Kidney glomerular epithelial cell (primary cell): ENCODE measurements at regions not wholly inside any gene's neighbourhood (a gene's known extent, or its start where the extent isn't known, plus 50 kb on each side); places are given as distances from the start of the nearest gene placed in this dataset.
"Not testable (repeated sequence)": the region's sequence is repeated elsewhere in the genome, so short reads cannot be mapped to it uniquely, and the experiment has no call there.

ENCODE experiments used
- DNase-seq: peaks from one replicate; lab custom pipeline; 2025; lab: John Stamatoyannopoulos, UW

- DNase-seq = no peak
Measured at GRCh38 chr16:13798211-13798610, 121.7 kb upstream of the ERCC4 start.

DNA sequence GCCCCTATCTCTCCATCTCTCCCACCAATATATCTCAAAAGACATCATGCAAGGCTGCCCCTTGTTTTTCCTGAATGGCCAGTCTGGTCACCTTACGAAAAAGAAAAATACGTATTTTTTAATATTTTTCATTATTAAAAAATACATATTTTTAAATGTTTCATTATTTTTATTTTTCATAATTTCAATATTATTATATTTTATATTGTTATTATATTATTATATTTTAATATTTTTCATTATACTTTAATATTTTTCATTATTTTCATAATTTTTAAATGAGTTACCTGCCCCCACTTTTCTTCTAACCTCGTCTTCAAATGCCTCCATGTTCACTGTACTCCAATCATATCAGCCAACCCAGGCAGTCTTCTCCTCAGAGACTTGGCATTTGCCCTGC lies 116.0 kb upstream of the ERCC4 start:
- DNase-seq = no peak

- no peak for DNase-seq
Measured at GRCh38 chr16:13805951-13806350, 114.0 kb upstream of the ERCC4 start.

- no peak for DNase-seq
Measured at GRCh38 chr16:13806671-13807070, 113.3 kb upstream of the ERCC4 start.

GRCh38 chr16:13808102-13808501 lies 111.9 kb upstream of the ERCC4 start:
- no peak for DNase-seq

DNA sequence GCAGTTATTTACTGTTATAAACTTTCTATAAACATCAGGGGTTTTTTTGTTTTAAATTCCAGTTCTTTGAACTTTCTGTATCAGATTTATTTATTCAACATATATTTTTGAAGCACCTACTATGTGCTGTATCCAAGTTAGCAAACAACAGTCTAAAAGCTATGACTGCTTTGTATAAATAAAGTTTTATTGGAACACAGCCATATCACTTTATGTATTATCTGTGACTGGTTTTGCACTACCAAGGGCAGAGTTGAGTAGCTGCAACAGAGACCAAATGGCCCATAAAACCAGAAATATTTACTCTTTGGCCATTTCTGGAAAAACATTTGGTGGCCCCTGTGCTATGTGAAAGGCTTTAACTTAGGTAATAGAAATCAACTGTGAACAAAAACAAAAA lies 110.2 kb upstream of the ERCC4 start:
- no peak for DNase-seq

DNA sequence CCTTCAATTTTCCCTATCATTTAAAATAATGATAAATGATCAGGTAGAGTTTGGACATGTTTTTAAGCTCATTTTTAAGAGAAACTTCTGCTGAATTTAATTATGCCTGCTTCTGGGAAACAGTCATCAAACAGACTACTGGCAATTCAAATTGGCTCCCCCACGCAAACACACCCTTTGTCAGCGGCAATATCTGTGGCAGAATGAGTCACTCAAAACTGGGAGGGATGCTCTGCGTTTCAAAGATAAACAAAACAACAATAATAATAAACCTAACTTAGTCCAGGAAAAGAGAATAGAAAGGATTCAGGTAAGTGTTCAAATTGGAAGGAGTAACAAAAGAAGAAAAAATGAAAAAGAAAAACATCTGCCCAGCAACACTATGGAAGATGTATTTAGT lies 108.1 kb upstream of the ERCC4 start:
- no peak for DNase-seq

DNA sequence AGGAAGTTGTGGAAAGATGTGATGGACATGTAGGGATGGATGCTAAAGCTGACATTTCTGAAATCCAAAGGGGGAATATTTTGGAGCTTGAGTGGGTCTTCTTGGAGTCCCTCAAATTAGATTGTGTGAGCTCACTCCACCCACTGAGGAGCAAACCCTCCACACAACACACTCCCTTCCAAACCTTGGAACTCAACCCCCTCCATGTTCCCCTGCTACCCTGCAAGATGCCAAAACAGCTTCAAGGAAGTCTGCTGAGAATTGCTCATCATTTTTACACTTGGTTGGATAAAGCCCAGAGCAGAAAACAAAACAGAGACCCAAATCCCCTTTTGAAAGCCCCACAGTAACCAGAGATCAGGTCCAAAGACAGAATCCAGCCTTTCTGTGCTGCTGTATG lies 103.3 kb upstream of the ERCC4 start:
- DNase-seq = no peak

- DNase-seq = no peak
Measured at GRCh38 chr16:13823501-13823900, 96.5 kb upstream of the ERCC4 start.

DNA sequence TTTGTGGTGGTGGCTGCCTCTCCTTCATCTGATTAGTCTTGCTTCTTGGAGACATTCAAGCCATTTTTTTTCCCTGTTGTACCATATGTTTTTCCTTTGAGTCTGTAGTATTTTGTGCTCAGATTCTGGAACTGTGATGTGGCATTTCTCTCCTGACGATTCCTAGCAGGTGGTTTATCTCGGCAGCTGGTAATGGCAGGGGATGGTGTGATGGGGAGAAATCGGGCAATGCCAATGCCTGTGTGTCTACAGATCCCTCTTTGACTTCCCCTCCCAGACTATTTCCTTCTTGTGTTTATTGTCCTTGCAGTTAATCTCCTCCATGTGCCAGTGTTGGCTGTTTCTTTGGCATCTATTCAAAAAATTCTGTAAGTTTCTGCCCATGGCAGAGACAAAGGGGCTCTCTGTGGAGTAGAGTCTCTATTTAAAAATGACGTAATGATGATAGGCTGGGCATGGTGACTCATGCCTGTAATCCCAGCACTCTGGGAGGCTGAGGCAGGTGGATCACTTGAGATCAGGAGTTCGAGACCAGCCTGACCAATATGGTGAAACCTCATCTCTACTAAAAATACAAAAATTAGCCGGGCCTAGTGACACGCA lies 90.2 kb upstream of the ERCC4 start:
- no peak for DNase-seq

- no peak for DNase-seq
Measured at GRCh38 chr16:13833515-13833914, 86.4 kb upstream of the ERCC4 start.

GRCh38 chr16:13835387-13835786 lies 84.6 kb upstream of the ERCC4 start:
- no peak for DNase-seq

- DNase-seq = no peak
Measured at GRCh38 chr16:13835935-13836730, 83.8 kb upstream of the ERCC4 start.

DNA sequence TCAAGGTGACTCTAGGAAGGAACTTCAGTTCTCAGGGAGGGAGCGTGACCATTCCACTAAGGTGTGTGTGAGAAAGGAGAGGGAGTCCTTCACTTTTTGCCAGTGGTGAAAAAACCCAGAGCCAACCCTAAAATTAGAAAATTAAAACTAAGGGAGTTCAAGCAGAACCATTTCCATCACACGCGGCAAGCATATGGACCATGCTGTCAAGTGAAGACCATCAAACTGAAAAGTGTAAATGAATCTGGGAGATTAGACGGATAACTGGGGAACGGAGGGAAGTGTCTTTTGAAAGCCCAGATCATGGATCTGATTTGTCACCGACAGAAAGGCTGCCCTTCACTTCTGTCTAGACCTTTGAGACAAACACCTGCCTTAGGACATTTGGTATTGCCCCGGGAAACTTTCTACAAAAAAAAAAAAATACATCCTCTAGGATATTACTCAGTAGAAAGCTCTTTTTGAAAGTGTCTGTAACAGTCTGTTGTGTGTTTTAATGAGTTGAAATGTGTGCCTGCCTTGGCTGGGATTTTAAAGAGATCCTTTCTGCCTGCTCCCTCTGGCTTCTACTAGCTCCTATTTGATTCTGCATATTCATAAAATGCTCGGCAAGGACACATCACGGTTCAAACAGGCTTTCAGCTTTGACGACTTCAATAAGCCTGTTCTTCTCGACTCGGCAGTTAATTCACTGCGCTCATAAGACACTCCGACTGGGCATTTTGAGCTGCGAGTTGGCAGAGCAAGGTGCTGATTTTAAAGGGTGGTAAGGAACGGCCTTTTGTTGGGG lies 81.4 kb upstream of the ERCC4 start:
- DNase-seq = no peak

DNA sequence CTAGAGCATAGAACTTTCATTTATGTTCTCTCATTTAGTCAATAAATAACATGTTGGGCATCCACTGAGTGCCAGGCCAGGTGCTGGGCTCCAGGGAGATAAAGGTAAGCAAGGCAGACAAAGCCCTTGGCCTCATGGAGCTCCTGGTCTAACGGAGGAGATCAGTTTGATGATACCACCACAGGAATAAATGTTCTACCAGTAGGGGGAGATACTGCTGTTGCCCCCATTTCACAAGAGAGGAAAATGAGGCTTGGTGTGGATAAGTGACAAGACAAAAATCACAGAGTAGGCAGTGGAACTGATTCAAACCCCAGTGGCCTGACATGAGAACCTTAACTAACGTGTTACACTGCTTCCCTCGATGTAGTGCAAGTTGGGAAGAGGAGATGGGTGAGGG lies 80.4 kb upstream of the ERCC4 start:
- no peak for DNase-seq

GRCh38 chr16:13845232-13845631 lies 74.7 kb upstream of the ERCC4 start:
- DNase-seq = no peak

DNA sequence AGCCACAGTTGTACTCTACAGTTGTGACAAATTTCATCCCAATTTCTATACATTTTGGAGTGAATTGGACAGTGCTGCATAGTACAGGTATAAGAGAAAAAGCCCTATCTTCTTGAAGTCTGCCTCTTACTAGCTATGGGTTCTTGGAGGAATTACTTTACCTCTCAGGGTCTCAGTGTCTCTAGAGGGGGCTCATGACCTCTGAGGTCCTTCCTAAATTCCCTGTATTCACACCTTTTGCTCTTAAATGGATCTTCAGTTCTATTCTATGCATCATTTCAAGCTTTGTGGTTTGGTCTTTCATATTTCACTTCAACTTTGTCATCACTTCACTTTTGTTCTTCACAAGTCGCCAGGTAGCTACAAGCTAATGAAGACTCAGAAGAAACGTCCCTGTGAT lies 71.2 kb upstream of the ERCC4 start:
- DNase-seq = no peak

DNA sequence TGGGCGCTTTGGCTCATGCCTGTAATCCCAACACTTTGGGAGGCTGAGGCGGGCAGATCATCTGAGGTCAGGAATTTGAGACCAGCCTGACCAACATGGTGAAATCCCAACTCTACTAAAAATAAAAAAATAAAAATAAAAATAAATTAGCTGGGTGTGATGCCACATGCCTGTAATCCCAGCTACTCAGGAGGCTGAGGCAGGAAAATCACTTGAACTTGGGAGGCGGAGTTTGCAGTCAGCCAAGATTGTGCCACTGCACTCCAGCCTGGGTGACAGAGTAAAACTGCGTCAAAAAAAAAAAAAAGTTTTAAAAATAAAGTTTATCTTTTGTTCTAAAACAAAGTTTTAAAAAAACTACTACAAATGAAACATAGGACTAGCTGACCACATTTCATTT lies 69.8 kb upstream of the ERCC4 start:
- not testable (repeated sequence) for DNase-seq

DNA sequence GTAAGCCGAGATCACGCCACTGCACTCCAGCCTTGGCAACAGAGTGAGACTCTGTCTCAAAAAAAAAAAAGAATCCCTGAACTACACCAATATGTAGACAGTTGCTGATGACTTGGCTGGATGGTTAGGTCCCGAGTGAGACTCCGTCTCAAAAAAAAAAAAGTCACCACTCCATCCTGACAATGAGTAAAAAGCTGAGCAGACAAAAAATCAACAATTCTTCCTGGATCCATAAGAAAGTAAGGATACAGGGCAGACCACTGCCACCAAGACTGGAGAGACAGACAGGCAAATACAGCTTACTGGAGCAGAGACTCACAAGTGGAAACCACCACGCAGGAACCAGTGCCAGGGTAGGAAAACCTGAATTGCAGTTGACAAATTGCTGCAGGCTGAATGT lies 67.1 kb upstream of the ERCC4 start:
- DNase-seq = no peak

DNA sequence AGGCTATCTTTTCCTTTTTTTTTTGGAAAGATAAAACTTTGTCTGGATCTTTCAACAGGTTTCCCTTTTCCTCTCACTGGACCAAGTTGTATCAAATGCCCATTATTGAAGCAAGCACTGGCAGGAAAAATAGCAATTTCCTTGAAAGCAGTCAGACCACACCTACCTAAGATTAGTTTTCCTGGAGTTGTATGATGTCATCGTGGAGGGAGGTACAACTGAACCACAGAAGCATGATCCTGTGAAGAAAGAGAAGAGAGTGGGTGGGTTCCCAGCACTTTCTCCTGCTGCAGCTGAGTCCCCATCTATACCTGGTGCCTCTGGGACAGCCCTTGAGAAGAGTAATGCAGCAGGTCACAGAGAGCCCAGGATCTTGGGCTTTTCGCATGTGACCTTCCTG lies 63.6 kb upstream of the ERCC4 start:
- DNase-seq = no peak

DNA sequence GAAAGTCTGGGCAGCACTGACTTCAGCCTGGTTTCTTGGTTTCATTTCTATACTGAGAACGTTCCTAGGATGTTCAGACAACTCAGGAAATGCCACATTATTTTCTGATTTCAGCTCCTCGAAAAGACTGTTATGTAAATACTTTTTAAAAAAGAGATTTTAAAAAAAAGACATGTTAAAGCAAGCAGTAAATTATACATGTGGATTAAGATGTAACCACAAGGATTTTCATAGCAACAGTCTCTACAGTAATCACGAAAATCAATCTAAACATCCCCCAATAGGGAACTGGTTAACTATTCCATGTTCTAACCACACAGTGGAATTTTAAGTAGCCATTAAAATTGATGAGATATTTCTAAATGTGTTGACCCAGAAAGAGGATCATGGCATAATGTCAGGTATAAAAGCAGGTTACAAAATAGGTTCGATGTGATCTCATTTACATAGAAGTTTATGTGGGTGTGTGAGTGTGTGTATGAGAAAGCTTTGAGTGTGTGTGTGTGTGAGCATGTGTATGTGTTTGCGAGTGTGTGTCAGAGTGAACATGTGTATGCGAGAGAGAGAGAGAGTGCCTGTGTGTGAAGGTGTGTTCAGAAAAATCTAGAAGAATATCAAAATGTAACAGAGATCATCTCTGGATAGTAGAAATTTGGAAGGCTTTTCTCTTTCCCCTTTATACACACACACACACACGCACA lies 63.0 kb upstream of the ERCC4 start:
- no peak for DNase-seq

DNA sequence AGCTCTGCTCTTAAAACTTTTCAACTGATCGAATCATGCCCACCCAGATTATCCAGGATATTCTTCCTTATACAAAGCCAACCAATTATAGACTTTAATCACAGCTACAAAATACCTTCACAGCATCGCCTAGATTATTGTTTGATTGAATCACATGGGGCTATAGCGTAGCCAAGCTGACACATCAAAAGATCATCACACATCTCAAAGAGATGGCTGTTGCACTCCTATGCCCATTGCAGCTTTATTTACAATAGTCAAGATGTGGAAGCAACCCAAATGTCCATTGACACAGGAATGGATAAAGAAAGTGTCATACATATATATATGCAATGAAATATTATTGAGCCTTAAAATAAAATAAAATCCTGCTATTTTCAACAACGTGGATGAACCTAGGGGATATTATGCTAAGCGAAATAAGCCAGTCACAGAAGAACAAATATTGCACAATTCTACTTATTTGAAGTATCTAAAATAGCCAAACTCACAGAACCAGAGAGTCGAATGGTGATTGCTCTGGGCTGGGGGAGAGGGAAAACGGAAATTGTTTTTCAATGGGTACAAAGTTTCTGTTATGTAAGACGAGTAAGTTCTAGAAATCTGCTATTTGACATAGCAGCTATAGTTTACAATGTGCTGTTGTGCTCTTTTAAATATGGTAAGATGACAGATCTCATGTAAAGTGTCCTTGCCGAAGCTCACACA lies 60.9 kb upstream of the ERCC4 start:
- no peak for DNase-seq
